ENCODE measurements at regions not wholly inside any gene's neighbourhood (a gene's known extent, or its start where the extent isn't known, plus 50 kb on each side); places are given as distances from the start of the nearest gene placed in this dataset.

- TF ChIP-seq CTCF (IDR thresholded peaks at IDR 0.05), result no peak
- TF ChIP-seq FOXK1 (CRISPR knock-in tag; IDR thresholded peaks at IDR 0.05), result no peak
- no peak for TF ChIP-seq SP1 (CRISPR knock-in tag; conservative IDR thresholded peaks at IDR 0.05)
- no peak for TF ChIP-seq NR1H2 (CRISPR knock-in tag; IDR thresholded peaks at IDR 0.05)
These were observed 180.1 kb downstream of the CNTN3 start for GRCh38 chr3:74434406-74434805.
